Neural cell (in vitro differentiated cells): ENCODE measurements at regions not wholly inside any gene's neighbourhood (a gene's known extent, or its start where the extent isn't known, plus 50 kb on each side); places are given as distances from the start of the nearest gene placed in this dataset.

ENCODE experiments used
- H2AFZ ChIP-seq: fragments of 200-600, 300-800 bp; sonication (generic), shearing (Covaris generic); 2 replicates; pipeline ENCODE4 v1.6.0; 2014; ENCODE audit warnings: low read depth, mild to moderate bottlenecking, antibody characterized with exemption, low read length, moderate library complexity
- H3F3A ChIP-seq: fragments of 200-600 bp; shearing (Covaris generic); 2 replicates; pipeline ENCODE4 v1.6.1; 2016; ENCODE audit warnings: mild to moderate bottlenecking, moderate library complexity, mixed read lengths, antibody characterized with exemption, low read length; ENCODE audit not compliant: insufficient read depth, poor library complexity, severe bottlenecking
- H3K27ac ChIP-seq: fragments of 200-600, 300-800 bp; sonication (generic), shearing (Covaris generic); 2 replicates; pipeline ENCODE4 v1.5.1; 2014; ENCODE audit warnings: mild to moderate bottlenecking, low read length, moderate library complexity
- H3K27me3 ChIP-seq: fragments of 300-800, 200-600 bp; sonication (generic), shearing (Covaris generic); 2 replicates; pipeline ENCODE4 v1.6.0; 2014; ENCODE audit warnings: mild to moderate bottlenecking, low read depth, low read length, moderate library complexity; ENCODE audit not compliant: insufficient read depth
- H3K36me3 ChIP-seq: fragments of 300-800, 200-600 bp; sonication (generic), shearing (Covaris generic); 2 replicates; pipeline ENCODE4 v1.5.1; 2014; ENCODE audit warnings: mild to moderate bottlenecking, antibody characterized with exemption, low read length, moderate library complexity; ENCODE audit not compliant: insufficient read depth
- H3K4me2 ChIP-seq: fragments of 300-800, 200-600 bp; sonication (generic), shearing (Covaris generic); 2 replicates; pipeline ENCODE4 v1.6.0; 2014; ENCODE audit warnings: mild to moderate bottlenecking, low read length
- H3K4me3 ChIP-seq: fragments of 300-800, 200-600 bp; sonication (generic), shearing (Covaris generic); 2 replicates; pipeline ENCODE4 v1.5.1; 2014; ENCODE audit warnings: mild to moderate bottlenecking, low read length, moderate library complexity
- H3K79me2 ChIP-seq: fragments of 200-600 bp; shearing (Covaris generic); replicated peaks from 2 replicates; pipeline ENCODE4 v1.6.0; 2014; ENCODE audit warnings: mild to moderate bottlenecking, low read length, moderate library complexity; ENCODE audit not compliant: insufficient read depth
- H3K9ac ChIP-seq: fragments of 300-800, 200-600 bp; sonication (generic), shearing (Covaris generic); 2 replicates; pipeline ENCODE4 v1.6.1; 2016; ENCODE audit warnings: mild to moderate bottlenecking, low read length, mixed read lengths
- H3K9me2 ChIP-seq: fragments of 200-600 bp; shearing (Covaris generic); 2 replicates; pipeline ENCODE4 v1.6.1; 2016; ENCODE audit warnings: mild to moderate bottlenecking, low read length, mixed read lengths; ENCODE audit not compliant: insufficient read depth
- H3K9me3 ChIP-seq: fragments of 200-600, 300-800 bp; sonication (generic), shearing (Covaris generic); 2 replicates; pipeline ENCODE4 v1.6.1; 2016; ENCODE audit warnings: mild to moderate bottlenecking, mixed run types, low read length, moderate library complexity, mixed read lengths
- H4K20me1 ChIP-seq: fragments of 200-600 bp; shearing (Covaris generic); 2 replicates; pipeline ENCODE4 v1.6.1; 2016; ENCODE audit warnings: mild to moderate bottlenecking, mixed run types; ENCODE audit not compliant: insufficient read depth
- CTCF ChIP-seq: fragments of 450-650 bp; IDR thresholded peaks from 2 replicates; pipeline ENCODE4 v1.5.1; 2014; ENCODE audit warnings: antibody characterized with exemption, mild to moderate bottlenecking, moderate library complexity; ENCODE audit not compliant: poor library complexity, severe bottlenecking
- EZH2 ChIP-seq: fragments of 200-600, 300-800 bp; shearing (Covaris generic), sonication (generic); IDR thresholded peaks from 2 replicates; pipeline ENCODE4 v1.6.1; 2014; ENCODE audit warnings: antibody characterized with exemption, low read length, borderline replicate concordance, mild to moderate bottlenecking; ENCODE audit not compliant: insufficient read depth, poor library complexity, severe bottlenecking
- POLR2AphosphoS5 ChIP-seq: IDR thresholded peaks from 2 replicates; pipeline ENCODE4 v1.6.1; 2012
- RAD21 ChIP-seq: fragments of 450-650 bp; conservative IDR thresholded peaks from 2 replicates; pipeline ENCODE4 v1.6.1; 2014; ENCODE audit warnings: antibody characterized with exemption, mild to moderate bottlenecking, moderate library complexity
- REST ChIP-seq: IDR thresholded peaks from 2 replicates; pipeline ENCODE4 v1.6.1; 2012; ENCODE audit warnings: borderline replicate concordance
- TAF1 ChIP-seq: IDR thresholded peaks from 2 replicates; pipeline ENCODE4 v1.6.1; 2012; ENCODE audit warnings: low read depth

DNA sequence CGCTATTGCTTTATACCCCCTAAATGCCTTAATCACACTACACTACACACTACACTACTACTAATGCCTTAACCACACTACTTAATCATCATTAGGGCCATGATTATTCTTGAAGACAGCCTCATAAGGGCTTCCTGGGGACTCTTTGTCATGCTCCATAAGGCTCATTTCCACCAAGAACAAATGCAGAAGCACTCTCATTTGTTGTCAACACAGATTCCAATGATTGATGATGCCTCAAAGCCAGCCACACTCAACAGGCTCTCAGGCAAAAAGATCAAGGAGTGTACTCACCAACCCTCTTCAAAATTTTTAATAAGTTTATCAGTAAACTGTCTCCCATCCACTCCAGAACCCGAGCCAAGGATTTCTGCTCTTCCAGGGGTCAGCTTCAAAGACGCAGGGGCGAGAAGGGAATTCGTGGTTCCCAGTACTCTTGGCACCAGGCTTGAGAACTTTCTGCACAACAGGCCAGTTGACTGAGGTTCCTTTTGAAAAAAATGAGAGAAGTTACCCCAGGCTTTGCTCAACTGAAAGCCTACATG lies 204.7 kb upstream of the GUCY1A2 start:
- H2AFZ ChIP-seq, result no peak overlapping the region
- H4K20me1 ChIP-seq, result no peaks in the 10 kb centered on the region
- TF ChIP-seq REST, result no peak
- no peak for TF ChIP-seq EZH2
- TF ChIP-seq POLR2AphosphoS5, result no peak
- no peak for TF ChIP-seq RAD21
- TF ChIP-seq TAF1, result no peak
- H3K4me2 ChIP-seq, result no peak overlapping the region
- no peak overlapping the region for H3K9ac ChIP-seq
- H3K9me3 ChIP-seq, result no peaks in the 10 kb centered on the region
- no peak overlapping the region for H3K4me3 ChIP-seq
- H3K27me3 ChIP-seq, result no peaks in the 10 kb centered on the region
- H3F3A ChIP-seq, result no peaks in the 10 kb centered on the region
- H3K79me2 ChIP-seq, result no peaks in the 10 kb centered on the region
- H3K36me3 ChIP-seq, result no peaks in the 10 kb centered on the region
- no peaks in the 10 kb centered on the region for H3K9me2 ChIP-seq
- no peak overlapping the region for H3K27ac ChIP-seq

DNA sequence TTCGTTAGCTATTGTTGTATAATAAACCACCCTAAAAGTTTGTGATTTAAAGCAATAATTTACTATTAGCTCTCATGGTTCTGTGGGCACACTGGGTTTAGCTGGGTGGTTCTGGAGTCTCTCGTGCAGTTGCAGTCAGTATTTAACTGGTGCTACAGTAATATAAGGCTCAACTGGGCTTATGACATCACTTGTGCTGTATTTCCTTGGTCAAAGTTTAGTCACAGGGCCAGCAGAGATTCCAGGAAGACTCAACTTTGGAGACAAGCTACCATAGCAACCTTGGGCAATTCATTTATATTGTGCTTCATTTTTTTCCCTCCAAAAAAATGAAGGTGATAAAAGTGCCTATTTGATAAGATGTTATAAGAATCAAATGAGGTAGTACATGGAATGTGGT lies 204.2 kb upstream of the GUCY1A2 start:
- Histone ChIP-seq H3K79me2 (no peaks in the 10 kb centered on the region), H3F3A (no peaks in the 10 kb centered on the region), H3K9ac (no peak overlapping the region), H2AFZ (no peak overlapping the region), H3K27me3 (no peaks in the 10 kb centered on the region), H3K36me3 (no peaks in the 10 kb centered on the region), H3K9me3 (no peaks in the 10 kb centered on the region), H3K4me3 (no peak overlapping the region), H3K9me2 (no peaks in the 10 kb centered on the region), H4K20me1 (no peaks in the 10 kb centered on the region), H3K4me2 (no peak overlapping the region), H3K27ac (no peak overlapping the region)
- TF ChIP-seq RAD21, result no peak
- no peak for TF ChIP-seq REST
- TF ChIP-seq EZH2, result no peak
- TF ChIP-seq CTCF, result no peak
